Adipocyte (in vitro differentiated cells): ENCODE measurements at regions not wholly inside any gene's neighbourhood (a gene's known extent, or its start where the extent isn't known, plus 50 kb on each side); places are given as distances from the start of the nearest gene placed in this dataset.
A peak's percentile ranks its signal among the peaks of the same experiment; 100 is the strongest.

Source experiments
- DNase-seq: peaks from one replicate; pipeline ENCODE4 v3.0.0-alpha.2; 2015; ENCODE audit warnings: low read depth
- H3K27me3 ChIP-seq: replicated peaks from 2 replicates; pipeline ENCODE4 v1.7.0; 2013; ENCODE audit warnings: mild to moderate bottlenecking, low read length, moderate library complexity; ENCODE audit not compliant: control insufficient read depth, insufficient read depth
- H3K36me3 ChIP-seq: 2 replicates; pipeline ENCODE4 v1.7.0; 2013; ENCODE audit warnings: low read length, mild to moderate bottlenecking, moderate library complexity; ENCODE audit not compliant: control insufficient read depth, insufficient read depth, severe bottlenecking
- H3K4me1 ChIP-seq: 2 replicates; pipeline ENCODE4 v1.7.0; 2013; ENCODE audit warnings: mild to moderate bottlenecking, low read length, moderate library complexity; ENCODE audit not compliant: control insufficient read depth, insufficient read depth
- H3K4me3 ChIP-seq: 2 replicates; pipeline ENCODE4 v1.7.0; 2013; ENCODE audit warnings: mild to moderate bottlenecking, low read length, moderate library complexity
- H3K9ac ChIP-seq: 2 replicates; pipeline ENCODE4 v1.7.0; 2013; ENCODE audit warnings: mild to moderate bottlenecking, low read length, moderate library complexity
- H3K9me3 ChIP-seq: 2 replicates; pipeline ENCODE4 v1.7.0; 2013; ENCODE audit warnings: mild to moderate bottlenecking, low read length, moderate library complexity; ENCODE audit not compliant: control insufficient read depth

GRCh38 chr1:207971331-207972219 is 60.6 kb upstream of the CD34 start:
- Histone ChIP-seq H3K4me3 (no peak overlapping the region), H3K4me1 (no peaks in the 10 kb centered on the region), H3K27me3 (peaks cover 24% of the 10 kb centered on the region), H3K36me3 (no peaks in the 10 kb centered on the region), H3K9me3 (no peaks in the 10 kb centered on the region), H3K9ac (no peak overlapping the region)
- no peak for DNase-seq

DNA sequence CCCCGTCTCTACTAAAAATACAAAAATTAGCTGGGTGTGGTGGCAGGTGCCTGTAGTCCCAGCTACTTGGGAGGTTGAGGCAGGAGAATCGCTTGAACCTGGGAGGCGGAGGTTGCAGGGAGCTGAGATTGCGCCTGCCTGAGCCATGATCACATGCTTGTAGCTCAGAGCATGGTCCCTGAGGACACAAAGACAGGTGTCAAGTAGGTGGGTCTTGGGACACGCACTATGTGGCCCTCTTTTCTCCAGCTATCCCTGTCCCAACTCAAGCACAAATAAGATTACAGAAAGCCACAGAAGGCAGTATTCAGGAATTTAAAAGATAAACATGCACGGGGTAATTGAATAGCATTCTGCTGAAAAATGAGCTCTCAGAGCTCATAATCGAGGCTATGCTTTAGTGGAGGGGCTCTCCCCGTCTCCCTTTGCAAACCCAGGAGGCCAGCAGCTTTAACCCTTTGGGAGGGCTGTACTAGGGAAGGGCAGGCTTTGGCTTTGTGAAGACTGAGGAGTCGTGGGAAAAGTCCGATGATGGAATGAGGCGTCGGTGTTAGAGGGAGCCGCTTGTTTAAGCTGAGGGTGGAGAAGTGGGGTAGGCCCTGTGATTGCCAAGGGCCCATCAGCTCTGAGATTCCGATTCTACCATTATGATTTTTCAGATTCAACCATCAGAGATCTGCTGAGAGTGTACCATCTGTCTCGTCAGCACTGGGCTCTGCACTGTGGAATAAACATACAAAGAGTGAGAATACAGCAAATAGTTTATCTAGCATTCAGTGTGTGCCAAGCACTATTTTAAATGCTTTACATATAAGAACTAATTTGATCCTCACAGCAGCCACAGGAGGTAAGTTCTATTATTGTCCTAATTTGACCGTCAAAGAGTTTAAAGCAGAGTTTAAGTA is 59.7 kb upstream of the CD34 start:
- DNase-seq = peak; percentile 34
- Histone ChIP-seq H3K9ac (no peak overlapping the region), H3K36me3 (no peaks in the 10 kb centered on the region), H3K4me3 (no peak overlapping the region), H3K9me3 (no peaks in the 10 kb centered on the region), H3K27me3 (peaks cover 24% of the 10 kb centered on the region), H3K4me1 (no peaks in the 10 kb centered on the region)

DNA sequence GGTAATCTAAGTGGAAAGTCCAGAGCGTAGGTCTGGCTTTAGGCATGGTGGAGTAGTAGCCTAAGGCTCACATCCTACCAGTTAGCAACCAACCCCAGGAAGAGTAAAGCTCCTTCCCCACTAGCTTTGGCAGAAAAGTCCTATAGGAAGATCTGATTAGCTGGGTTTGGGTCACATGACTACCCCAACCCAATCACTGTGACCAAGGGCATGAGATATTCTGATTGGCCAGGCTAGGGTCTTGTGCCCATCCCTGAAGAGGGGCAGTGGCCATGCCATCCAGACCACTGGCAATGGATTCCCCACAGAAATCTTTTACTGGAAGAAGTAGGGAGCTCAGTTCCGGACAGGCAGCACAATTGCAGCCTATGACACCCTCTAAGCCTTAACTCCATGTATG is 58.6 kb upstream of the CD34 start:
- H3K36me3 ChIP-seq = no peaks in the 10 kb centered on the region
- no peak overlapping the region for H3K4me3 ChIP-seq
- DNase-seq = no peak
- H3K9ac ChIP-seq = no peak overlapping the region
- peaks cover 23% of the 10 kb centered on the region for H3K27me3 ChIP-seq
- peaks cover 3% of the 10 kb centered on the region for H3K4me1 ChIP-seq
- no peaks in the 10 kb centered on the region for H3K9me3 ChIP-seq

GRCh38 chr1:207968521-207969009 is 57.6 kb upstream of the CD34 start:
- peak; percentile 8 for DNase-seq
- no peak overlapping the region for H3K4me3 ChIP-seq
- H3K4me1 ChIP-seq = peaks cover 12% of the 10 kb centered on the region
- no peaks in the 10 kb centered on the region for H3K9me3 ChIP-seq
- H3K9ac ChIP-seq = no peak overlapping the region
- peaks cover 19% of the 10 kb centered on the region for H3K27me3 ChIP-seq
- H3K36me3 ChIP-seq = no peaks in the 10 kb centered on the region

DNA sequence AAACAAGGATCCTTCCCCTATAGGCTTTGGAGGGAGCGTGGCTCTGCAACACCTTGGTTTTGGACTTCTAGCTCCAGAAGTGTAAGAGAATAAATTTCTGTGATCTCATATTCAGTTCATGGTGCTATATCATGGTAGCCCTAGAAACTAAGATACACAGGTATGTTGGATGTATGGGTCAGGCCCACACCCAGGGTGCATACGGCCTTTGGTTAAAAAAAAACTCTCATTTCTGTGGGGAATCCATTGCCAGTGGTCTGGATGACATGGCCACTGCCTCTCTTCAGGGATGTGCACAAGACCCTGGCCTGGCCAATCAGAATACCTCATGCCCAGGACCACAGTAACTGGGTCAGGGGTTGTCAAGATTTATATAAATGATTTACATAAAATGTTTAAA is 56.8 kb upstream of the CD34 start:
- H3K36me3 ChIP-seq = no peaks in the 10 kb centered on the region
- H3K4me3 ChIP-seq = no peak overlapping the region
- peaks cover 18% of the 10 kb centered on the region for H3K4me1 ChIP-seq
- H3K27me3 ChIP-seq = peaks cover 11% of the 10 kb centered on the region
- DNase-seq = no peak
- no peaks in the 10 kb centered on the region for H3K9me3 ChIP-seq
- H3K9ac ChIP-seq = no peak overlapping the region

DNA sequence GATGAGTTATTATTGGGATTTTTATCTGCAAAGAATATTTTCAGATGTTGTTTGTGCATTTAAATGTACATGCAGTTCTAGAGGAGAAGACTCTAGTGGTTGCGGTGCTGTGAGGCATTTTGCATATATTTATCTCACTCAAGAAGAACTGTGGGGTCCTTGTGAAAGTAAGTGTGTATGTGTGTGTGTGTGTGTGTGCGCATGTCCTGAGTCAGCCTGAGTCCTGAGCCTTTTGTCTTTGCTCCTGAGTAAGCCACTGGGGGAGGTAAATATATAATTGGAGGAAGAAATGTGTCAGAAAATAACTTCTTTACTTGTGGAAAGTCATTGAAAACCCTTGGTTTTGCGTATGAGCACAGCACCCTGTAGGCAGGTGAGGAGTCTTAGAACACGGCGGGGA is 55.6 kb upstream of the CD34 start:
- Histone ChIP-seq H3K4me3 (no peak overlapping the region), H3K4me1 (peaks cover 30% of the 10 kb centered on the region), H3K36me3 (no peaks in the 10 kb centered on the region), H3K9ac (no peak overlapping the region), H3K27me3 (no peaks in the 10 kb centered on the region), H3K9me3 (no peaks in the 10 kb centered on the region)
- no peak for DNase-seq

DNA sequence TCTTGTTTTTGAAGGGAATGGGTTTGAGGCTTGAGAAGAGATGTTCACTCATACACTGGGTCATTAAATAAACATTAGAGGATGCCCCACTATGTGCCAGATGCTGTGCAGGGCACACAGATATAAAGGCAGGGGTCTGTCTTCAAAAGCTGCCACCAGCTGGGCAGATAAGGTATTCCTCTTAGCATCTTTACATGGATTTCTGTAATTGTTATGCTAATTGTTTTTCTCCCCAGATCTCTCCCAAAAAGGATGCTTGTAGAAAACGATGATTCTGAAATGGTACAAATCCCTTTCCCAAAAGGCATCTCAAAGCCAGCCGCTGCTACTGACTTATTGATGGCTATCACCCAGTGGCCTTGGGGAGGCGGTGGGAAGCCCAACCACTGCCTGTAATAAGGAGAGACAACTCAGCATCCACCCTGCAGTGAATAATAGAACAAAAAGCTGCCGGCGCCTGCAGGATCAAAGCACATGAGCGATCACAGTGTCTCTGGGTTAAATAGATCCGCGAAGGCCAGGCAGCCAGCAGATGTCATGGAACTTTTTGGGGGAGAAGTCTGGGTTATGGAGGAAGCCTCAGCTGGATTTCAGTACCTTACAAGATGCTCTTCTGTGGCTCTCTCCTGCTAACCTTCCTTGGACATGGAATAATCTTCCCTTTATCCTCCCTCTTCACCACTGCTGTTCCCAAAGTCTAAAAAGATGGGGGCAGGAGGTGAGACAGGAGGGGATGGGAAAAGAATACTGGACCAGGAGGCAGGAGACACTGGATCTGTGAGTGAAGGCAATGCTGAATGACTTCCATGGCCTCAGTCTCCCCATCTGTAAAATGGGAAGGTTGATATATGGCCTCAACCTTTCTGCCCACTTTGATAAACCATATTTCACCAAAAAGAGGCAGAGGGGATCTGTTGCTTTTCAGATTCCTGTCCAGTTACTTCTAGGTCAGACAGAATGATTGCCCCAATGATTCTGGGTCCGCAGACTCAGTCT is 54.8 kb upstream of the CD34 start:
- Histone ChIP-seq H3K9me3 (no peaks in the 10 kb centered on the region), H3K4me3 (no peak overlapping the region), H3K9ac (no peak overlapping the region), H3K4me1 (peaks cover 38% of the 10 kb centered on the region), H3K27me3 (no peaks in the 10 kb centered on the region), H3K36me3 (no peaks in the 10 kb centered on the region)
- peak; percentile 11 for DNase-seq

- peak; percentile 30 for DNase-seq
- Histone ChIP-seq H3K9me3 (no peaks in the 10 kb centered on the region), H3K27me3 (no peaks in the 10 kb centered on the region), H3K9ac (peak overlapping the region; percentile 92), H3K4me1 (peaks cover 50% of the 10 kb centered on the region), H3K36me3 (no peaks in the 10 kb centered on the region), H3K4me3 (peak overlapping the region; percentile 78)
These were observed 53.5 kb upstream of the CD34 start for GRCh38 chr1:207964195-207964966.

GRCh38 chr1:207963427-207964194 is 52.7 kb upstream of the CD34 start:
- Histone ChIP-seq H3K4me3 (peak overlapping the region; percentile 78), H3K9me3 (no peaks in the 10 kb centered on the region), H3K4me1 (peaks cover 53% of the 10 kb centered on the region), H3K27me3 (no peaks in the 10 kb centered on the region), H3K36me3 (no peaks in the 10 kb centered on the region), H3K9ac (peak overlapping the region; percentile 92)
- peak; percentile 94 for DNase-seq
